Epithelial cell of proximal tubule (primary cell): ENCODE measurements at regions not wholly inside any gene's neighbourhood (a gene's known extent, or its start where the extent isn't known, plus 50 kb on each side); places are given as distances from the start of the nearest gene placed in this dataset.

ENCODE experiments used
- DNase-seq: peaks from one replicate; pipeline ENCODE4 v3.0.0-alpha.2; 2011; ENCODE audit warnings: low read depth
- H3K4me3 ChIP-seq: 2 replicates; pipeline ENCODE4 v1.5.1; 2011; ENCODE audit warnings: low read depth, mild to moderate bottlenecking, low read length
- CTCF ChIP-seq: conservative IDR thresholded peaks from 2 replicates; pipeline ENCODE4 v1.5.1; 2012; ENCODE audit warnings: low read depth, mild to moderate bottlenecking, low read length

GRCh38 chr13:95457294-95457693, 95.2 kb upstream of the CLDN10 start:
- no peak for TF ChIP-seq CTCF
- no peak for DNase-seq
- no peak overlapping the region for H3K4me3 ChIP-seq

GRCh38 chr13:95462801-95463200, 89.7 kb upstream of the CLDN10 start:
- H3K4me3 ChIP-seq, result no peak overlapping the region
- TF ChIP-seq CTCF, result no peak
- DNase-seq, result no peak

- no peak for TF ChIP-seq CTCF
- no peak for DNase-seq
- no peak overlapping the region for H3K4me3 ChIP-seq
These were observed 89.0 kb upstream of the CLDN10 start for GRCh38 chr13:95463531-95463930.

- DNase-seq, result no peak
- TF ChIP-seq CTCF, result no peak
- H3K4me3 ChIP-seq, result peak overlapping the region; percentile 28
These were observed 81.8 kb upstream of the CLDN10 start for GRCh38 chr13:95470574-95471366.

- no peak for DNase-seq
- no peak for TF ChIP-seq CTCF
- H3K4me3 ChIP-seq, result no peak overlapping the region
These were observed 80.6 kb upstream of the CLDN10 start for GRCh38 chr13:95471960-95472359.

GRCh38 chr13:95474992-95475391, 77.5 kb upstream of the CLDN10 start:
- TF ChIP-seq CTCF, result no peak

GRCh38 chr13:95477187-95477586, 75.3 kb upstream of the CLDN10 start:
- TF ChIP-seq CTCF, result no peak
- DNase-seq, result no peak
- no peak overlapping the region for H3K4me3 ChIP-seq

More at GRCh38 chr13:95474992-95475391, 77.5 kb upstream of the CLDN10 start:
- DNase-seq, result no peak
- H3K4me3 ChIP-seq, result no peak overlapping the region
